RPMI8226 (cell line): ENCODE measurements at regions not wholly inside any gene's neighbourhood (a gene's known extent, or its start where the extent isn't known, plus 50 kb on each side); places are given as distances from the start of the nearest gene placed in this dataset.
A peak's percentile ranks its signal among the peaks of the same experiment; 100 is the strongest.
"Not testable (repeated sequence)": the region's sequence is repeated elsewhere in the genome, so short reads cannot be mapped to it uniquely, and the experiment has no call there.

Experiments used
- DNase-seq: peaks from one replicate; pipeline ENCODE4 v3.0.0-alpha.2; 2015

DNA sequence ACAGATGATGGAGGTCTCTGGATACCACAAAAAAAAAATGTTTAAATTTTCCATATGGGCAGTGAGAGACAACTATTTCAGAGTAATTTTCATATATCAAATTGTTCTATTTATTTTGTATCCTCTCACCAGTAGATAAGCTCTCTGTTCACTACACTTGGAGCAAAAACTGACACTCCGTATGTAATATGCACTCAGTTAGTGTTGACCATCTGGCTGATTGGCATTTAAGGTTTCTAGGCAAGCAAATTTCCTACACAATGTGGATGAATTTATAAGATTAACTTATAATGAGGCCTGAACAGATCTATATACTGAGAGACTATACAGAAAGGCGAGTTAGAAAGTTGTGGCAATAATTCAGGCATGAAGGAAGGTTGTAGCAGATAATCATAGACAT, 836.5 kb upstream of the SEMA6D start:
- no peak for DNase-seq

DNA sequence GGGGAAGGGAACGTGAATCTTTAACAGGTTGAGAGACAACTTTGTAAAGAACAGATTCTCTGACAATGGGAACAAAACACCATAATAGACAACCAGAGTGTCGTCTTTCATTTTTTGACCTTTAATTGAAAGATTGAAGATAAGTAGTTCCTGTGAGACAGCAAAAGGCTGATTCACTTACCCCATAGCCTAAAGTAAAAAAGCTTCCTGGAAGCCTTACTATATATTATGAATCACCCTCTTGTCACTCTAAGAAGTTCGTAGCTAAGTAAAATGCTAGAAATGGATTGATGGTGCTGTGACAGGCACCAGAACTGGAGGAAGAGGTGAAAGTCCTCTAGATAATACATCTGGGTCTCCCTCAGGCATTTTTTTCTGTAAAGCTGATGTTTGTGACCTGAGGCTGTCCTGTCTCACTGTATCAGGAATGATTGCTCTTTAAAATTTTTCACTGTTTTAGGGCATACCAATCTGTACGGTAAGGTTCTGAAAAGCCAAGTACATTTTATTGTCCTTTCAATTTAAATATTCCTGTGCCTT, 824.6 kb upstream of the SEMA6D start:
- DNase-seq: no peak

DNA sequence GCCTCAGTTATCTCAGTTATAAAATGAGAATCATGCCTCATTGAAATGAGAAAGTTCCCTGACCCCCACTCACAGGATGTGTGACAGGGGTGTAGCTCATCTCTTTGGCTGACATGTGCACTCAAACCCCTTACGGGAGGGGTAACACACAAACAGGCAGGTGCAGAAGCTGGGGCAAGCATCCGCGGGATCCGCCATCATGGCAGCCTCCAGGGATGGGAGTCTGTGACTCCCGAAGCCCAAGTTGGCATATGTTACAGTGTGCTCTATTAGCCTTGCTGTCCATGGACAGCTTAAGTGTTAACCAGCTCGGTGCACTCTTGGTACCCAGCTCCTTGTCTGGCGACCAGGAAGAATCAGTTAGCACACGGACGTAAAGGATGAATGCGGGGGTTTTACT, 822.7 kb upstream of the SEMA6D start:
- no peak for DNase-seq

DNA sequence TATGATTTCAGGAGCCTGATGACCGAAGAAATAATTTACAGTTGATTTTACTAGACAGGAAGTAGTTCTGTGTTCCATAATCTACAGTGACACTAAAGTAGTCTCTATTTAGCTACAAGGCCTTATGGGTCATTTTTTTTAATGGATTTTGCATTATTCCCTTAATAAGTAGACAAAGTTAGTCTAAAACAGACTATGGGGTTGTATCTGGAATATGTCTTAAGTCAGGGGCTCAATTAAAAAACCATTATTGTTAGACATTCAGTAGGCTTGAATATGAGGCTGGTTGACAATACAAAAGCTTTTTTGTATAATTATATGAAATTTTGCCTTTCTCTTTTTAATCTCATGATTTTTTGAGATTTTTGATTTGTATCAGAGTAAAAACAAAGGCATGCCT, 820.0 kb upstream of the SEMA6D start:
- no peak for DNase-seq

DNA sequence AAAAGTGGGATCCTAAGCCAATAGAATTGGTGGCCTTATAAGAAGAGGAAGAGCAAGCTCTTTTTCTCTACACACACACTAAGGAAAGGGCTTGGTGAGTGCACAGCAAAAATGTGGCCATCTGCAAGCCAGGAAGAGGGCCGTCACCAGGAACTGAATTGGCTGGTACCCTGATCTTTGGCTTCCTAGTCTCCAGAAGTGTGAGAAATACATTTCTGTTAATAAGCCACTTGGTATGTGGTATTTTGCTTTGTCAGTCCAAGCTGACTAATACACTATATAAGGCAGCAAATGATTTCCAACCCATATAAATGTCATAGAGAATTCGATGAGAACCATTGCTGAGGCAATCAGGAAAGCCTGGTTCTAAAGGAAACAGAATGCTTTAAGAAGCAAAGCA, 816.3 kb upstream of the SEMA6D start:
- no peak for DNase-seq

DNA sequence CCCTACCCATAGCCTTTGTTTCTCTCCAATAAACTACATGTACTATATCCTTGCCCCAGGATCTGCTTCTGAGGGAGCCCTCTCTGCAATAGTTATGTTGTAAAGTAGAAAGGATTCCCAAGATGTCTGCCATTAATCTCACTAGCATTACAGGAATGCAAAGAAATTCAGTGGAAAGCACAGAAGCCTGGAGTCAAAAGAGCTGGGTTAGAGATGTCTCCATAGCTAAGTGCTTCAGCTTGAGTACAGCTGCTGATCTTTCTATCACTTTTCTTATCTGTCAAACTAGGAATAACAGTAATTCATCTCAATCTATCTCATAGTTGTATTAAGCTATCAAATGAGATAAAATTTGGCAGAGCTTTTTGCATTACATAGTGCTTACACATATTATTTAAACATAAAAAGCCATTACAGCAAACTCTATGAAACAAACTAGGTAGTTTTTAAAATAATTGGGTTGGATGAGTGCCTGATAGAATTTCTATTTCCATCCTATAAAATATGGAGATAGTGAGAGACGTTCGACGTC, 799.5 kb upstream of the SEMA6D start:
- DNase-seq: no peak

DNA sequence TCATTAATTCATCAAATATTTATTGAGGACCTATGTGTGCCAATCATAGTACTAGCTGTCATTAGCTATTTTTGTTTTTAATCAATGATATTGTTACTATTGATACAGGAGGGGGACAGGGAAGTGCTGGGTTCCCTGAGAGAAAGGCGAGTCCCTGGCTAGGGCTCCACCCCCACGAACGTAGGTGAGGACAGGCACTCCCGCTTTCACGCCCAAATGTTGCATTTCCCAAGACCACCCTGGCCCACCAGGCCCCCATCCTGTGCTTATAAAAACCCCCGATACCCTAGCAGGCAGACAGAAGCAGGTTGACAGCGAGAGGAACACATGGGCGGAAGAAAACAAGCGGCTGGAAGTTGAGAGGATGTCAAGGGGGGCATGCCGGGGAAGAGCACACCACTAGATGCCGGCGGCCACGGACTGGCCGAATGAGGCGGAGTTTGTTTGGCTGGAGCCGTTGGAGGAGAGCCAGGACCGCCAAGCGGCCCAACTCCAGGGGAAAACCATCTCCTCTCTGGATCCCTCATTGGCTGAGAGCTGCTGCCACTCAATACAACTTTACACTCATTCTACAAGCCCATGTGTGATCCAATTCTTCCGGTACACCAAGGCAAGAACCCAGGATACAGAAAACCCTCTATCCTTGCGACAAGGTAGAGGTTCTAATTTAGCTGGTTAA, 798.7 kb upstream of the SEMA6D start:
- no peak for DNase-seq

DNA sequence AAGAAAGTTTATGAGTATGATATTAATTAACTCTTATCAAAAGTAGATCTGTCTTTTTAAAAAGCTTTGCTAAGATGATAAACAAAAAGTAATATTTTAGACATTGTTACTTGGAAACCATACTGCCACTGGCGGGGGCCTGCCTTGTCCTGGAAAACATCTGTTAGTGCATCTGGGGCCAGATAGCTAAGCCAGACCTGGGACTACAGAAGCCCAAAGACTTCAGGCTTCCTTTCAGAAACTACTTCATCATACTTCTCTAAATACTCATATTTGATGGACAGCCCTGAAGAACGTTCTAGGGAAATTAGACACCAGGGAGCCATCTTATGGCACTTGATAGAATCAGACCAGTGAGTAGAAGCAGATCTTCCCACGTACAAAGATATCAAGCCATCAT, 795.4 kb upstream of the SEMA6D start:
- DNase-seq: no peak

DNA sequence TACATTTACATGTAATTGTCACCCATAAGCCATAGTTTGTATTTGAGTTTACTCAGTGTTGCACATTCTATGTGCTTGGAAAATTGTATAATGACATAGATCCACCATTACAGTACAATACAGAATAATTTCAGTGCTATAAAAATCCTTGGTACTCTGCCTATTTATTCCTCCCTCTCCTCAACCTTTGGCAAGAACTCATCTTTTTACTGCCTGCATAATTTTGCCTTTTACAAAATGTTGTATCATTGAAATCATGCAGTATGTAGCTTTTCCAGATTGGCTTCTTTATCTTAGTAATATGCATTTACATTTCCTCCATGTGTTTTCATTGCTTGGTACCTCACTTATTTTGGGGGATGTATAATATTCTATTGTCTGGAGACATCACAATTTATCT, 786.9 kb upstream of the SEMA6D start:
- DNase-seq: no peak

DNA sequence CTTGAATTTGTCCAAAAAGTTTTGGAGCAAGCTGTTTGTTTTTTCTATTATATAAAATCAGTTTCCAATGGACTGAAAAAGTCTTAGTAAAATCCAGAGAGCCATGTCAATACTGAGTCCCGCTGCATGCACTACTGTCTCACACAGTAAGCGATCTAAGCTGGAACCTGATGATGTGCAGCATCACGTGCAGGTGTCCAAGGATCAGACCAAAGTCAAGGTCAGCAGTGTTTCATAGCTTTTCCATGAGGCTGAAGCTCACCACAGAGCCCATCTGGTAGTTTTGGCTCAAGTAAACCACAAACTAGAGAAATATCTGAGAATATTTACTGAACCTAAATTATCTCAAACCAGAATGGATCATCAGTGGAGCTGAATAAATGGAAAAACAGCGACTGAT, 784.0 kb upstream of the SEMA6D start:
- DNase-seq: no peak

DNA sequence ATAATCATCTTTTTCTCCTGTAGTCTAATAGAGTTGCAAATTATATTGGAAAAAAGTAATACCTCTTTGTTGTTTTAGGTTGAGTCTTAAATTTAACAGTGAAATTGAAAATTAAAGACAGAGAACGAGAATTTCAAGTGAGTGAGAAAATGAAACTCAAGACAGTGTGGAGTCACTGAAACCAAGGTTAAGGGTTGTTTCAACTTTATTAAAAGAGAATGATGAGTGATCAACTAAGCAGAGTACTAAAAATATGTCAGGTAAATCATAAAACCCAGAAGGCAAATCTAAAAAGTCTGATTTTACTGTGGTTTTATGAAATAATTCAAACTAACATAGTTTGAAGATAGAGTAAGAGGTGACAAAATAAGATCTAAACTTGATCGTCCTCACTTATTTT, 782.5 kb upstream of the SEMA6D start:
- DNase-seq: no peak

DNA sequence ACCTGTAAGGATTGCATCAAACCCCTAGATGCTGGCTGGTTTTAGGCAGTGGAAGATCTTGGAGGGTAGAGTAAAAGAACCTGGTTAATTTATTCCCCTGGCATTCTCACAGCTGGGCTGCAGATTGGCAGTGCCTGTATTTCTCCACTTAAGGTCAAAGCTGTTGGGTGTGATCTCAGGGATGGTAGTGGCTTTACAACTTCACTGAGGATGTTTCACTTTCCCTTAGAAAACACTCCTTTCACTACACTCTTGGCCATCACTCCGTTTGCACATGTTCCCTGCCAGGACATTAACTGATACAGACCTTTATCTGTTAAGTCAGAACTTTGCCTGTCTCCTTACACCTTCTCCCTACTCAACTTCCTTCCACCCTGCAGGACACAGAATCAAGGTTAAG, 779.1 kb upstream of the SEMA6D start:
- DNase-seq: no peak

DNA sequence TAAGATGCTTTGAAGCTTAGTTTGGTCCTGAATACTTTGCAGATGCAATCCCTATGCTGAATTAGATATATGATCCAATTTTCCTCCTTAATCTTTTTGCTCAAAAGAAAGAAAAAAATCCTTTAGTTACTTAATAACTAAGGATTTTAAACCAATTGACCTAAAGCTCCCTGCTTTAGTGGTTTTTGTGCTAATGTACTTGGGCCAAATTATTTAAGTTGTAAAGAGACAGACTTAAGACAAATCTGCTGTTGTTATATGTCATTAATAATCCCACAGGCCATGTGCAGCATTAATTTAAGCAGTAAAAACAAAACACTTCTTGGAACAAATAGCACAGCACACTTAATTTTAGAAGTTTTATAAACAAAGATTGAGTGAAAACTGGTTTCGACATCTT, 776.1 kb upstream of the SEMA6D start:
- DNase-seq: no peak

DNA sequence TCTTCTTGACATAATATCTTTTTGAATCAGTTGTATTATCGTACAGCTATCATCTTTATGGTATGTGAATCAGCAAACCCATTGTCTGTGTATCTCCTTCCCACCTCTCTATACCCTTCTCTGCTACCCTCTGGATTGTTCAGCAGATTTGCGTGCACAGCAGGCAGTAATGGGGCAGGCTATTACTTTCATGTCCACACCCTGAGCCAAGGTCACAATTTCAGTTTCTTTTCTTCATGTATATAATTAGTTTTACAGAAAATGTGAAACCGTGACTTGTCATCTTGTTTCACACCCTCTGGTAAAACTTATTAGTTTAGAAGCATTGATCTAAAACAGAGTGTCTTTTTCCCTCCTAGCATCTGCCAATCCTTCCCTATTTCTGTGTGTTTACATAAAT, 770.4 kb upstream of the SEMA6D start:
- DNase-seq: no peak

DNA sequence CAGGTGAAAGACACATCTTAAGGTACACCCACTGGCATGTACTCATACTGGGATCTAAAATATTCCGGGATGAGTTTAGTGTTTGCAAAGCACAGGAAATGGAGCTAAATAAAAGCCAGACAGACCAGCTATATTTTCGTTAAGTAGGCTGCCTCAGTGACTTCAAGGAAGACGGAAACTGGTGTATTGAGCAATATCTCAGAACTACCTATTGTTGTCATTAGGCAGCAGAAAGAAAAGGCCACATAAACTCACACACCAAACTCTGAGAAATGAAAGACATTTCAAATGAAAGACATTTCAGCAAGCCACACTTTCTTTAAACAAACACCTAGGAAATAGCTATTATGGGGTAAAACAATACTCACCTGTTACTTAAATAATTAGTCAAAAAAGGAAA, 761.7 kb upstream of the SEMA6D start:
- DNase-seq: no peak

DNA sequence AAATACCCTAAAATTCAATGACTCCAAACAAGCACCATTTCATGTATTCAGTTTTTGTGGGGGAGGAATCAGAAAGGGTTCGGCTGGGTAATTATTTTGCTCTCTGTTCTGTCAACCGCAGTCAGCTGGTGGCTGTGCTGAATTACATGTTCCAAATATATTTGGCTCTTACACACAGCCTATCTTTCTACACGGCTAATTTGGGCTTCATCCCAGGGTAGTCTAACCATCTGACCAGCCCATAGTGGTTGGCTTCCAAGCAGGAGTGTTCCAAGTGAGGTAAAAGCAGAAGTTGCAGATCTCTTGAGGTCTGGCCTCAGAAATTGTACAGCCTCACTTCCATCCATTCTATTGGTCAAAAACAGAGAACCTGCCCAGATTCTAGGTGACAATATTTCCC, 760.8 kb upstream of the SEMA6D start:
- DNase-seq: no peak

DNA sequence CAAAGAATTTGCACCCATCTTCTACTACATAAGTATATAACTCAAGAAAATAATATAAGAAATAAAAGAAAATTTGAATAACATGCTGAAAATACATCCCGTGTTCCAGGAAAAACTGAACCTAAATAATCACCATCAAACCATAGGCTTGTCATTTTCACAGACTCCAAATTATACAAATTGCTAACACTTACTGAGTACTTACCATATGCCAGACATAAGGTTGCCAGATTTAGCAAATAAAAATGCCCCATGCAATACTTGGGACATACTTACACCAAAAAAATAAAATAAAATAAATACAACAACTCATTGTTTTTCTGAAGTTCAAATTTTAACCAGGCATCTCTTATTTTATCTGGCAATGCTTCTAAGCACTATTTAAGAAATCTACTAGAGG, 760.4 kb upstream of the SEMA6D start:
- no peak for DNase-seq

DNA sequence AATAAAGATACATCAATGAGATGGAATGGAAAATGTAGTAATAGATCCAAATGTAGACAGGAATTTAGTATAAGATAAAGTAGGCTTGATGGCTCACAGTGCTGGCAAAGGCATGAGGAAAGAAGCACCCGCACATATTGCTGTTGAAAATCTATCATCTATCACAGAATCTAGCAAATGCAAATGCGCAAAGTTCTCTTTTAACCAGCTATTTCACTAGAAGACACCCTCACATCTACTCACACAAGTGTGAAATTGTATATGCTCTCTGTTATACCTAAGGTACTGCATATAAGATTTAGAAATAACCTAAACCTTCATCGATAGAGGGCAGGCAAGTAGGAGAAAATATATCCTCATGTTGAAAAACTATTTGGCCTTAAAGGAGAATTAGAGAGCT, 756.7 kb upstream of the SEMA6D start:
- no peak for DNase-seq

DNA sequence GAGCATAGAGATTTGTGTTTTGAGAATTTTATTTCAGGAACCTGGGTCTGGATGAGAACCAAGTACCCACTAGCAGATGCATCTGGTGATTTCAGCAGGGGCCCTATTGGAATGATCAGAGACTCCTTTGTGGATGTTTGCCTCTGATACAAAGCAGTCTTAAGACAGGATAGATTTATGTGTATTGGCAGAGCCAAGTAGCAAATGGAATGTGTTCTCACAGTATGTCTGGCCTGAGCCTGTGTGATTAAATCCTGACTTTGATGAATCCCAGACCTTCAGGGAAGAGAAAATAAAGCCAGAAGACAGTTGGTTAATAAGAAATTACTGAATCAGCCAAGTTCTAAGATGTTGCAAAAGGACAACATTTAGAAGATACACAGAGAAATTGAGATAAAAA, 755.5 kb upstream of the SEMA6D start:
- DNase-seq: no peak

DNA sequence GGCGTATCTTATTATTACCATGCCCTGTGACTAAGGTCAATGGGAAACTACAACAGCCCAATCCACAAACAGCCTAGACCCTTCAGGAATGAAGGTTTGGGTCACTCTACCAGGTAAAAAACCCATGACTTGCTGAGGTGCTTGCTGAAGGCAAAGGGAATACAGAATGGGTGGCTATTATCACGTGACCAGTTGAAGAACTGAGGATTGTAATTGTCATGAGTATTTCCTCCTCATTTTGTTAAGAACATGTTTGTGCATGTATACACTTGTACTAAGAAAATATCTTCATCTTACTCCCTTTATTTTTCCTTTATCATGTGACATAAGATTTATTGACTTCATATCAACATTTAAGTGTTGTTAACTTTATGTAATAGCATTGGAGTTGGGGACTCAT, 729.2 kb upstream of the SEMA6D start:
- DNase-seq: not testable (repeated sequence)

DNA sequence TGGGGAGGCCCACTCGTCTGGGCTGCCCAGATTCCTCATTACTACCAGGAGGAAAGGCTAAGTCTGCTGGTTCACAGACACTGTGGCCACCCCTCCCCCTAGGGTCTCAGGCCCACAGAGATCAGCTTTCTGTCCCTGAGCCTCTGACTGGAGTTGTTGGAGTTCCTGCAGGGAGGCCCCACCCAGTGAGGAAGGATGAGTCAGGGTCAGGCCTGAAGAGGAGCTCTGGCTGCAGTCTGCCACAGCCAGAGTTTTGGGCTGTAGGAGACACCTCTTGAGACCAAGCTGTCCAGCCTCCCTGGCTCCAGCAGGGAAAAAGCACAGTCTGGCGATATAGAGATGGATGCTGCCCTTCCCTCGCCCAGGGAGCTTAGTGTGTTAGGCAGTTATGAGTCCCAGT, 720.9 kb upstream of the SEMA6D start:
- DNase-seq: no peak

DNA sequence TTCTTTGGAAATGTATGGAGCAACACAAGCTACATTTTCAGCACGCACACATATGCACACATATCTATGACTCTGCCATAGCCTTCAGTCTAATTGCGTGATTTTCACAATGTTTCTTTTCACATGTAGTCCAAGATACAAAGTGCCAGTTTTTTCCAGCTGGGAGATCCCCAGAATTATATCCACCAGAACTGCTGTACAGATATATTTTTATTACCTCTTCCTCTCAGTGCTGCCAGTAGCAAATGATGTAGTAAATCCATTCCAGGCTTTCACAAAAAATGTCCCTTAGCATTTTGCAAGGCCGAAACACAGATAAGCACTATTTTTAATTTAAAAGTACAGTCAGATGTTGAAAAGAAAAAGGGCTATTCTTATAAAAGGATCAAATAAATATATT, 719.8 kb upstream of the SEMA6D start:
- DNase-seq: no peak

DNA sequence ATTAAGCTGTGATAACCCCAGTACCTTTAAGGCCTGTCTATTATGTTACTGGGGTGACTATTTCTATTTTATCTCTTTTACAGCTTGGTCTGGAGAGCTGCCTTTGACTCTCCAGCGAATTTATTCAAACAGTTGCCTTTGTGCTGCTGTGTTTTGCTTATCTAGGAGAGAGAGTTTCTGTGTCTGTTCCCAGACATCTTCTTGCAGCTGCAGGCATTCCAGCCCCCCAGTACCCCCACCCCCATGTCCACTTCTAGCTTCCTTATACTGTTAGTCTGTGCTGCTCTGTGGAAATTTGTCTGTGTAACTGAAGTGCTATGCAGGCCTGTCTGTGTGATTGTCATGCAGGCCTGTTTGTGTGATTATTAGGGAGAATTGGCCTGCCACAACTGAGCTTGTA, 713.7 kb upstream of the SEMA6D start:
- DNase-seq: no peak

DNA sequence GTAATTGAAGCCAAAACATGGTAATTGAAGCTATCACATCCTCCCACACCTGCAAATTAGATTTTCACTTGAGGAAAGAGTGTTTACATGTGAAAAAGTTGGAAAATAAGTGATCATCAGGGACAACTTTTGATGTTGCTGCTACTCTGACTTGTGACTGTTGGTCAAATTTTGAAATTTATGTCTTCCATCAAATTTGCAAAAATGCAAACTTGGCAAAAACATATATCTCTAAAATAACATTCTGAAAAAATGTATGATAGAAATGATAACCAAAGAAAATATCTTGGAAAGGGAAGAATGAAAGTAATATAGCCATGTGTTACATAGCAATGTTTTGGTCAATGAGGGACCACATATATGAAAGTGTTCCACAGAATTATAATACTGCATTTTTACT, 703.9 kb upstream of the SEMA6D start:
- no peak for DNase-seq

DNA sequence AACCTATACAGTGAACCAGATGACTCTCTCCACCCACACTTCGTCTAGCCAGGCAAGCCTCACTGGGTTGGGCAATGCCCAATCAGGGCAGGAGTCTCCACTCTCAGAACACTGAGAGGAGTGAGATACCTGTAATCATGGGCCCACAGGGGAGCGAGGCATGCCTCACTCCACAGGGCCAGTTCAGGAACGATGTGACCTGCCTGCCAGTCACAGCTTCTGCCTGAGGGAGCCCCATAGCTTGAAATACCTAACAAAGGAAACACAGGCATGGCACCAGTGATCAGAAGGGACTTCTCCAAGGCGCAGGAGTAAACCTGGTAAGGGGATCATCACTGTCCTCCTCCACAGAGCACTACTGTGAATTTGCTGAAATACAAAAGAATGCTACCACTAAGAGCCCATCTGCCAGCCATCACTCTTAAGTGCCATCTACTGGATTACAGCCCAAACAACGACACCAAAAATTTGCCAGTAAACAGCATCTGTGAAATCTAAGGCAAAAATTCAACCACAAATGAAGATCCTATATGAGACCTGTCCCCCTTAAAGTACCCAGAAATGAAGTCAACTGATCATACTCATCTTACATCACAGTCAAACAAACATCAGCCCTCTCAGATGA, 689.9 kb upstream of the SEMA6D start:
- DNase-seq: peak; percentile 9
